ENCODE measurements at regions not wholly inside any gene's neighbourhood (a gene's known extent, or its start where the extent isn't known, plus 50 kb on each side); places are given as distances from the start of the nearest gene placed in this dataset.

GRCh38 chrX:147733369-147733768 lies 178.3 kb upstream of the FMR1 start:
- no peak for DNase-seq
- FAIRE-seq: no peak
- Histone ChIP-seq H3K27me3 (ENCODE audit: control insufficient read depth in 3 of 3, insufficient read depth in 3 of 3, low read length in 3 of 3) (no peaks in the 10 kb centered on the region), H3K27ac (ENCODE audit: low read depth in 1 of 3, low read length in 2 of 3) (no peak overlapping the region), H3K36me3 (ENCODE audit: control insufficient read depth in 3 of 3, insufficient read depth in 2 of 3, low read depth in 1 of 3, low read length in 3 of 3) (no peaks in the 10 kb centered on the region), H3K4me3 (ENCODE audit: low read depth in 1 of 3, low read length in 3 of 3) (no peak overlapping the region), H3K4me1 (ENCODE audit: control insufficient read depth in 3 of 3, insufficient read depth in 2 of 3, low read depth in 1 of 3, low read length in 2 of 3) (no peaks in the 10 kb centered on the region), H3K9me3 (ENCODE audit: control insufficient read depth in 2 of 2, insufficient read depth in 1 of 2, low read depth in 1 of 2, low read length in 1 of 2) (no peaks in the 10 kb centered on the region)
- WGBS, 3 donors: 61 to 80% (median 68%) methylated on average over 2 of the region's 2 CpGs

GRCh38 chrX:147735364-147735763 lies 176.4 kb upstream of the FMR1 start:
- Histone ChIP-seq H3K9me3 (ENCODE audit: control insufficient read depth in 2 of 2, insufficient read depth in 1 of 2, low read depth in 1 of 2, low read length in 1 of 2) (no peaks in the 10 kb centered on the region), H3K36me3 (ENCODE audit: control insufficient read depth in 3 of 3, insufficient read depth in 2 of 3, low read depth in 1 of 3, low read length in 3 of 3) (no peaks in the 10 kb centered on the region), H3K4me1 (ENCODE audit: control insufficient read depth in 3 of 3, insufficient read depth in 2 of 3, low read depth in 1 of 3, low read length in 2 of 3) (no peaks in the 10 kb centered on the region), H3K27ac (ENCODE audit: low read depth in 1 of 3, low read length in 2 of 3) (no peak overlapping the region), H3K27me3 (ENCODE audit: control insufficient read depth in 3 of 3, insufficient read depth in 3 of 3, low read length in 3 of 3) (no peaks in the 10 kb centered on the region), H3K4me3 (ENCODE audit: low read depth in 1 of 3, low read length in 3 of 3) (no peak overlapping the region)
- no peak for DNase-seq
- FAIRE-seq: no peak

- DNase-seq: no peak
These were observed 175.7 kb upstream of the FMR1 start for GRCh38 chrX:147736045-147736444.

GRCh38 chrX:147737690-147738089 lies 174.0 kb upstream of the FMR1 start:
- WGBS, 3 donors: 47 to 75% (median 67%) methylated on average over 3 of the region's 3 CpGs
- H3K4me3 ChIP-seq (ENCODE audit: low read depth in 1 of 3, low read length in 3 of 3): no peak overlapping the region
- no peaks in the 10 kb centered on the region for H3K4me1 ChIP-seq (ENCODE audit: control insufficient read depth in 3 of 3, insufficient read depth in 2 of 3, low read depth in 1 of 3, low read length in 2 of 3)
- no peaks in the 10 kb centered on the region for H3K36me3 ChIP-seq (ENCODE audit: control insufficient read depth in 3 of 3, insufficient read depth in 2 of 3, low read depth in 1 of 3, low read length in 3 of 3)
- H3K9me3 ChIP-seq (ENCODE audit: control insufficient read depth in 2 of 2, insufficient read depth in 1 of 2, low read depth in 1 of 2, low read length in 1 of 2): no peaks in the 10 kb centered on the region
- H3K27ac ChIP-seq (ENCODE audit: low read depth in 1 of 3, low read length in 2 of 3): no peak overlapping the region
- no peak for FAIRE-seq
- no peaks in the 10 kb centered on the region for H3K27me3 ChIP-seq (ENCODE audit: control insufficient read depth in 3 of 3, insufficient read depth in 3 of 3, low read length in 3 of 3)
- DNase-seq: no peak

More at GRCh38 chrX:147736045-147736444, 175.7 kb upstream of the FMR1 start:
- WGBS, 3 donors: 16 to 29% (median 16%) methylated on average over 5 of the region's 5 CpGs
- Histone ChIP-seq H3K36me3 (ENCODE audit: control insufficient read depth in 3 of 3, insufficient read depth in 2 of 3, low read depth in 1 of 3, low read length in 3 of 3) (no peaks in the 10 kb centered on the region), H3K27ac (ENCODE audit: low read depth in 1 of 3, low read length in 2 of 3) (no peak overlapping the region), H3K4me1 (ENCODE audit: control insufficient read depth in 3 of 3, insufficient read depth in 2 of 3, low read depth in 1 of 3, low read length in 2 of 3) (no peaks in the 10 kb centered on the region), H3K27me3 (ENCODE audit: control insufficient read depth in 3 of 3, insufficient read depth in 3 of 3, low read length in 3 of 3) (no peaks in the 10 kb centered on the region), H3K4me3 (ENCODE audit: low read depth in 1 of 3, low read length in 3 of 3) (no peak overlapping the region), H3K9me3 (ENCODE audit: control insufficient read depth in 2 of 2, insufficient read depth in 1 of 2, low read depth in 1 of 2, low read length in 1 of 2) (no peaks in the 10 kb centered on the region)
- no peak for FAIRE-seq

- Histone ChIP-seq H3K4me3 (ENCODE audit: low read depth in 1 of 3, low read length in 3 of 3) (no peak overlapping the region), H3K9me3 (ENCODE audit: control insufficient read depth in 2 of 2, insufficient read depth in 1 of 2, low read depth in 1 of 2, low read length in 1 of 2) (no peaks in the 10 kb centered on the region), H3K4me1 (ENCODE audit: control insufficient read depth in 3 of 3, insufficient read depth in 2 of 3, low read depth in 1 of 3, low read length in 2 of 3) (no peaks in the 10 kb centered on the region), H3K27me3 (ENCODE audit: control insufficient read depth in 3 of 3, insufficient read depth in 3 of 3, low read length in 3 of 3) (no peaks in the 10 kb centered on the region), H3K36me3 (ENCODE audit: control insufficient read depth in 3 of 3, insufficient read depth in 2 of 3, low read depth in 1 of 3, low read length in 3 of 3) (no peaks in the 10 kb centered on the region), H3K27ac (ENCODE audit: low read depth in 1 of 3, low read length in 2 of 3) (no peak overlapping the region)
- 57 to 77% (median 72%) methylated on average over 3 of the region's 3 CpGs for WGBS, 3 donors
- DNase-seq: no peak
- no peak for FAIRE-seq
These were observed 173.5 kb upstream of the FMR1 start for GRCh38 chrX:147738265-147738664.

GRCh38 chrX:147739196-147739595 lies 172.5 kb upstream of the FMR1 start:
- WGBS, 3 donors: 33 to 68% (median 40%) methylated on average over 1 of the region's 1 CpG
- H3K36me3 ChIP-seq (ENCODE audit: control insufficient read depth in 3 of 3, insufficient read depth in 2 of 3, low read depth in 1 of 3, low read length in 3 of 3): no peaks in the 10 kb centered on the region

GRCh38 chrX:147741776-147742175 lies 169.9 kb upstream of the FMR1 start:
- no peaks in the 10 kb centered on the region for H3K36me3 ChIP-seq (ENCODE audit: control insufficient read depth in 3 of 3, insufficient read depth in 2 of 3, low read depth in 1 of 3, low read length in 3 of 3)
- DNase-seq (no peak), FAIRE-seq (no peak)
- no peak overlapping the region for H3K4me3 ChIP-seq (ENCODE audit: low read depth in 1 of 3, low read length in 3 of 3)
- H3K27me3 ChIP-seq (ENCODE audit: control insufficient read depth in 3 of 3, insufficient read depth in 3 of 3, low read length in 3 of 3): no peaks in the 10 kb centered on the region
- H3K9me3 ChIP-seq (ENCODE audit: control insufficient read depth in 2 of 2, insufficient read depth in 1 of 2, low read depth in 1 of 2, low read length in 1 of 2): no peaks in the 10 kb centered on the region
- no peak overlapping the region for H3K27ac ChIP-seq (ENCODE audit: low read depth in 1 of 3, low read length in 2 of 3)
- WGBS, 3 donors: 77 to 91% (median 78%) methylated on average over 2 of the region's 2 CpGs
- H3K4me1 ChIP-seq (ENCODE audit: control insufficient read depth in 3 of 3, insufficient read depth in 2 of 3, low read depth in 1 of 3, low read length in 2 of 3): no peaks in the 10 kb centered on the region

More at GRCh38 chrX:147739196-147739595, 172.5 kb upstream of the FMR1 start:
- no peaks in the 10 kb centered on the region for H3K27me3 ChIP-seq (ENCODE audit: control insufficient read depth in 3 of 3, insufficient read depth in 3 of 3, low read length in 3 of 3)
- no peak overlapping the region for H3K4me3 ChIP-seq (ENCODE audit: low read depth in 1 of 3, low read length in 3 of 3)
- no peaks in the 10 kb centered on the region for H3K4me1 ChIP-seq (ENCODE audit: control insufficient read depth in 3 of 3, insufficient read depth in 2 of 3, low read depth in 1 of 3, low read length in 2 of 3)
- H3K9me3 ChIP-seq (ENCODE audit: control insufficient read depth in 2 of 2, insufficient read depth in 1 of 2, low read depth in 1 of 2, low read length in 1 of 2): no peaks in the 10 kb centered on the region
- FAIRE-seq (no peak), DNase-seq (no peak)
- no peak overlapping the region for H3K27ac ChIP-seq (ENCODE audit: low read depth in 1 of 3, low read length in 2 of 3)

GRCh38 chrX:147749308-147749707 lies 162.4 kb upstream of the FMR1 start:
- 72 to 88% (median 86%) methylated on average over 2 of the region's 2 CpGs for WGBS, 3 donors
- DNase-seq (no peak), FAIRE-seq (no peak)
- no peaks in the 10 kb centered on the region for H3K4me1 ChIP-seq (ENCODE audit: control insufficient read depth in 3 of 3, insufficient read depth in 2 of 3, low read depth in 1 of 3, low read length in 2 of 3)
- H3K27me3 ChIP-seq (ENCODE audit: control insufficient read depth in 3 of 3, insufficient read depth in 3 of 3, low read length in 3 of 3): no peaks in the 10 kb centered on the region
- H3K4me3 ChIP-seq (ENCODE audit: low read depth in 1 of 3, low read length in 3 of 3): no peak overlapping the region
- no peaks in the 10 kb centered on the region for H3K36me3 ChIP-seq (ENCODE audit: control insufficient read depth in 3 of 3, insufficient read depth in 2 of 3, low read depth in 1 of 3, low read length in 3 of 3)
- no peak overlapping the region for H3K27ac ChIP-seq (ENCODE audit: low read depth in 1 of 3, low read length in 2 of 3)
- no peaks in the 10 kb centered on the region for H3K9me3 ChIP-seq (ENCODE audit: control insufficient read depth in 2 of 2, insufficient read depth in 1 of 2, low read depth in 1 of 2, low read length in 1 of 2)

GRCh38 chrX:147757750-147758149 lies 154.0 kb upstream of the FMR1 start:
- Histone ChIP-seq H3K27me3 (ENCODE audit: control insufficient read depth in 3 of 3, insufficient read depth in 3 of 3, low read length in 3 of 3) (no peaks in the 10 kb centered on the region), H3K27ac (ENCODE audit: low read depth in 1 of 3, low read length in 2 of 3) (no peak overlapping the region), H3K9me3 (ENCODE audit: control insufficient read depth in 2 of 2, insufficient read depth in 1 of 2, low read depth in 1 of 2, low read length in 1 of 2) (no peaks in the 10 kb centered on the region), H3K4me3 (ENCODE audit: low read depth in 1 of 3, low read length in 3 of 3) (no peak overlapping the region), H3K36me3 (ENCODE audit: control insufficient read depth in 3 of 3, insufficient read depth in 2 of 3, low read depth in 1 of 3, low read length in 3 of 3) (no peaks in the 10 kb centered on the region), H3K4me1 (ENCODE audit: control insufficient read depth in 3 of 3, insufficient read depth in 2 of 3, low read depth in 1 of 3, low read length in 2 of 3) (no peaks in the 10 kb centered on the region)
- no peak for FAIRE-seq
- no peak for DNase-seq
- 66 to 77% (median 66%) methylated on average over 5 of the region's 5 CpGs for WGBS, 3 donors
